ENCODE measurements at regions not wholly inside any gene's neighbourhood (a gene's known extent, or its start where the extent isn't known, plus 50 kb on each side); places are given as distances from the start of the nearest gene placed in this dataset.

- CTCF ChIA-PET = no interaction called here
- POLR2A ChIA-PET = no interaction called here
- TF ChIP-seq CTCF (IDR thresholded peaks at IDR 0.05; ENCODE audit: low read depth, low read length) = no peak
- Histone ChIP-seq H3K9me3 (ENCODE audit: control insufficient read depth, insufficient read depth, low read length) (no peaks in the 10 kb centered on the region; the same call in 1 of the 2 replicates), H3K27me3 (ENCODE audit: control insufficient read depth, insufficient read depth, low read length) (no peaks in the 10 kb centered on the region), H3K4me3 (ENCODE audit: low read depth, low read length) (no peak overlapping the region), H3K27ac (ENCODE audit: low read depth, low read length) (no peak overlapping the region)
- no peak for DNase-seq (ENCODE audit: low read depth, low spot score)
Measured at GRCh38 chr10:132120734-132121510, 55.2 kb downstream of the JAKMIP3 start.

GRCh38 chr10:132121511-132121830, 55.7 kb downstream of the JAKMIP3 start:
- ChIA-PET POLR2A (no interaction called here), CTCF (no interaction called here)
- DNase-seq (ENCODE audit: low read depth, low spot score) = no peak

GRCh38 chr10:132122097-132122861, 56.5 kb downstream of the JAKMIP3 start:
- Histone ChIP-seq H3K4me3 (ENCODE audit: low read depth, low read length) (no peak overlapping the region), H3K27ac (ENCODE audit: low read depth, low read length) (no peak overlapping the region), H3K27me3 (ENCODE audit: control insufficient read depth, insufficient read depth, low read length) (no peaks in the 10 kb centered on the region), H3K9me3 (ENCODE audit: control insufficient read depth, insufficient read depth, low read length) (no peaks in the 10 kb centered on the region; the same call in 1 of the 2 replicates)
- ChIA-PET POLR2A (no interaction called here), CTCF (no interaction called here)
- TF ChIP-seq CTCF (IDR thresholded peaks at IDR 0.05; ENCODE audit: low read depth, low read length) = no peak
- DNase-seq (ENCODE audit: low read depth, low spot score) = no peak

More at GRCh38 chr10:132121511-132121830, 55.7 kb downstream of the JAKMIP3 start:
- Histone ChIP-seq H3K9me3 (ENCODE audit: control insufficient read depth, insufficient read depth, low read length) (no peaks in the 10 kb centered on the region; the same call in 1 of the 2 replicates), H3K27me3 (ENCODE audit: control insufficient read depth, insufficient read depth, low read length) (no peaks in the 10 kb centered on the region), H3K4me3 (ENCODE audit: low read depth, low read length) (no peak overlapping the region), H3K27ac (ENCODE audit: low read depth, low read length) (no peak overlapping the region)
- TF ChIP-seq CTCF (IDR thresholded peaks at IDR 0.05; ENCODE audit: low read depth, low read length) = no peak

GRCh38 chr10:132122939-132123445, 57.2 kb downstream of the JAKMIP3 start:
- Histone ChIP-seq H3K27me3 (ENCODE audit: control insufficient read depth, insufficient read depth, low read length) (no peaks in the 10 kb centered on the region), H3K27ac (ENCODE audit: low read depth, low read length) (no peak overlapping the region), H3K9me3 (ENCODE audit: control insufficient read depth, insufficient read depth, low read length) (no peaks in the 10 kb centered on the region; the same call in 1 of the 2 replicates), H3K4me3 (ENCODE audit: low read depth, low read length) (no peak overlapping the region)
- DNase-seq (ENCODE audit: low read depth, low spot score) = no peak
- ChIA-PET POLR2A (no interaction called here), CTCF (no interaction called here)
- no peak for TF ChIP-seq CTCF (IDR thresholded peaks at IDR 0.05; ENCODE audit: low read depth, low read length)

GRCh38 chr10:132123606-132124005, 57.9 kb downstream of the JAKMIP3 start:
- ChIA-PET CTCF (no interaction called here), POLR2A (no interaction called here)
- TF ChIP-seq CTCF (IDR thresholded peaks at IDR 0.05; ENCODE audit: low read depth, low read length) = no peak
- H3K4me3 ChIP-seq (ENCODE audit: low read depth, low read length) = no peak overlapping the region
- no peaks in the 10 kb centered on the region; the same call in 1 of the 2 replicates for H3K9me3 ChIP-seq (ENCODE audit: control insufficient read depth, insufficient read depth, low read length)
- no peaks in the 10 kb centered on the region for H3K27me3 ChIP-seq (ENCODE audit: control insufficient read depth, insufficient read depth, low read length)
- no peak overlapping the region for H3K27ac ChIP-seq (ENCODE audit: low read depth, low read length)
- no peak for DNase-seq (ENCODE audit: low read depth, low spot score)

All from AG04450 (cell line).